Left hindlimb (tissue), 1 donor: ENCODE measurements at regions not wholly inside any gene's neighbourhood (a gene's known extent, or its start where the extent isn't known, plus 50 kb on each side); places are given as distances from the start of the nearest gene placed in this dataset.
"Not testable (repeated sequence)": the region's sequence is repeated elsewhere in the genome, so short reads cannot be mapped to it uniquely, and the experiment has no call there.

Experiments used
- DNase-seq: peaks from one replicate; pipeline ENCODE4 v3.0.0-alpha.2; 2018

DNA sequence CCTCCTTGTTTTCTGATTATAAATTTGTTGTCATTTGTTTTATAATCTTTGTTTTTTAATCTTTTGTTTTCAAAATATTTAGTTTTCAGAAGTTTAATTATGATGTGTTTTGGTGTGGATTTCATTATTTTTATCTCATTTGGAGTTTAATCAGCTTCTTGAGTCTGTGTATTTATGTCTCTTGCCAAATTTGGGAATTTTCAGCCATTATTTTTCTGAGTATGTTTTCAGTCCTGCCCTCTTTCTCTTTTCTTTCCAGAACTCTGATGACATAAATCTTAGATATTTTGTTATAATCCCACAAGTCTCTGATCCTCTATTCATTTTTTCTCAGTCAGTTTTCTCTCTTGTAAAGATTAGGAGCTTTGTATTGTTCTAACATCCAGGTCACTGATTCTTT is 89.8 kb downstream of the RHOU start:
- no peak for DNase-seq

DNA sequence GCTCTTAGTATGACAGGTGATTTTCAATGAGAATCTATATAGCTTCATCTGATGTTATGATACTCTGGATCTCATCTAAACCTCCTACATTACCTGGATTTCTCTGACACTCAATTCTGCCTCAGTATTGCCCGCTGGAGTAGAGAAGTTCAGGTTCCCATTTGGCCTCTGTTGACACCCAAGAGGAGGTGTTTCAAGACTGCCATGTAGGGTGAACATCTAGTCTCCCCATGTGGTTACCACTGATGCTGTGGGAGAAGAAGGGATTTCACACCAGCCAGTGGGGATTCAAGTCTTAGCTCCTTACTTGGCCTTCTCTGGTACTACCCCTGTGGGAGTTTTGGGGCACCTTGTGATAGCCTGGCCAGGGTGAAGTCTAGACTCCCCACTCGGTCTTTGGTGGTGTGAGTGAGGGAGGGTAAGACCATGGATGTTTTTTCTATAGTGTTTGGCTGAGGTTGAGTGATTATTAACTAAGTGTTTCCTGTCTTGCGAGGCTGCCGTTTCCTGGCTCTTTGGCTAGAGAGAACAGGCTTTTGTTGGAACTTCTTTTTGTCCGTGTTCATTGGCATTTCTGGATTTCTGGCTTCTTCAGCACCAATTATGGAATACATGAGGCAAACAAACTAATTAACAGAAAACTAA is 90.7 kb downstream of the RHOU start:
- DNase-seq = no peak

- DNase-seq = no peak
These were observed 91.7 kb downstream of the RHOU start for GRCh38 chr1:228827019-228827418.

DNA sequence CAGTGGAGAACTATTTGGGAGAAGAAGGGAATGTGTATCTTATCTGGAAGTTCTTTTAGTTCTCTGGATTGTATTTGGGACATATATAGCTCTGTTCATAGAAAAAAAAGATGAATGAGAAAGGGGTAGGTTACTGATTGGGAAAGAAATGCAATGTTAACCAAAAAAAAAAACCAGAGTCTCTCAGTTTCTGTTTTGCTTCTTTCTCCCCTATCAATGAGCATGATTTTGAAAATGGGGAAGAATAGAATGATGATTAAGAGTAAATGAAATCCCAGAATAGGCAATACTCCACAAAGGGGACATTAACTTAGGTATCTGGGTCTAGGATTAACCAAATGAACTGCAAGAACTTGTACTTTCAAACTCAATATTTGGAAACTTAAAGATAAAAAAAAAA is 92.9 kb downstream of the RHOU start:
- DNase-seq = no peak

DNA sequence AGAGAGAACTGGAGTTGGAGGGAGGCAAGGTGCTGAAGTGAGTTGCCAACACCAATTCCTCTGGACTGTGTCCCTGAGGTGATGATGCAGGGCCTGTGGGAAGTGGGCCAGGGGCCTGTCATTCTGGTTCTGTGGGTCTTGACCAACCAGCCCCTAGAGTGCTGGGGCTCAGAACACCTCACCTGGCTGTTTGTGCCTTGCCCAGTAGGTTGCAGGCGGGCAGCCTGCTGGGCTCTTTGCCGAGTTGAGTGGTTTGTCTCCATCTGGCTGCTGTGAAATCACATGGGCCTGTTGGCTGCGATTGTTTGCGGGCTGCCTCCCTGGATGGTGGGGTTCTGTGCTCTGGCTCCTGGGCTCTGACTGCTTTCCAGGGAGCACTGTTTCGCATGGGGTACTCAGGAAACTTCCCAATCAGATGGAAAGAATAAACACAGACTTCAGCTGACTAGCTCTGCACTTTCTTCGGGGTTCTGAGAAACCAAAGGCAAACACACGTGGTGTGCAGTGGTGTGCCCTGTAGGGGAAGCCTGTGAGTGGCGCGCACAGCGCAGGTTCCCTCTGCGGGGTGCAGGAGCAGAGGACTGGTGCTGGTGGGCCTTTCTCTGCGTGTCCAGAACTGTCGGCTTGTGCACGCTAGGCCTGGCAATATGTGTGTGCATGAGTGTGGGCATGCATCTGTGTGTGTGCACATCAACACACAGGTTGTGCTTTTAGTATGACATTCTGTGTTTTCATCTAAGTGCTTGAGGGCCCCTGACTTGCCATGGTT is 95.1 kb downstream of the RHOU start:
- DNase-seq = no peak

DNA sequence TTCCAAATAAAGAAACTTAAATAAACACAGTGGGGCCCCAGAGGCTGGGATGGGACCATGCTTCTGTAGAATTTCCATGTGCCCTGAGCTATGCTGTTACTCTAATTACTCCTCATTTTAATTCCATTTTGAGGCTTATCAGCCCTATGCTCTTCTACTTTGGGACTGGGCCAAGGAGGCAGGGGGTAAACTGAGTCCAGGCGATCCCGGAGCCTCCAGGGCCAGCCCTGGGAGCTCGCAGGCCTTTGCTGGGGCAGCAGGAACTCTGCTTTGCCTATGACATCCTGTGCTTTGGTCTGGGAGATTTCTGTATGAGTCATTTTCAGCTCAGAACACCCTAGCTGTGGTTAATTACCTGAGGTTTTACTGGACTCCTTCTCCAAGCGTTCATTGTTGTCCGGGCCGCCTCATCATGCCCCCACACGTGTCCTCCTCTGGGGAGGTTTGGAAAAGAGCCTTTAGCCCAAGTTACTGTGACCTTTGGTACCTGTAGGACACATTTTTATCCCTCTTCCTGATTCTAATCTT is 95.7 kb downstream of the RHOU start:
- DNase-seq = no peak

DNA sequence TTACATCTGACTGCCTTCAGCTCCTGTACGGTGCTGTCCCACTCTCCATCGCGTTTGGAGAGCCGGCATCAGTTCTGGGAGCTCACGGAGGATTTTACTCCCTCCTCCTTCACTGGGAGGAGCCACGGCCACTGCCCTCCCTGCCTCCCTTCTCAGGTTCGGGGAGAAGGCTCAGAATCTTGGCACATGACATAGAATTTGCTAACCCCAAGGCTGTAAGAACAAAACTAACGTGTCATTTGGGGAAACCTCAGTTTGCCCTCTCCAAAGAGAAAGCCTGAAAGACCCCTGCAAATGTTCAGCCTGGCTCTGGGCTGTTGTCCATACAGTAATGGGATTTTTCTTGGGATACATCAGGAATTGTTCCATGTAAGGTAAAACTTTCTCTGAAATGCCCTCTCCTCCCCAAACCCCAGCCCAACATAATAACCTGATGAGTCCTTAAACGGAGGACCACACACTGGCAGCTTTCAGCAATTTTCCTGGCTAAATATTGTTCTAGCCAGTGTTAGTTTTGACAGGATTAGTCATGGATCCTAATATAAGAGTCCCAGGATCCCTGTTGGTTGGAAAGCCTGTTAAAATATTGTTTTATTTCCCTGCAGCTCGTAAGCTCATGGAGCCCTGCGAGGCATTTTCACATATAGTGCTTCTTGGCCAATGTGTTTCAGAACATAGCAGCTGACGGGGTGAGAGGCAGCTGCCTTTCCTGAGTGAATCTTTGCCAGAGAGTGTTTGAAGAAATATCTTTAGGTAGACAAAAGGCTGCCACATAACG is 98.8 kb downstream of the RHOU start:
- DNase-seq = no peak

- DNase-seq = no peak
These were observed 100.2 kb downstream of the RHOU start for GRCh38 chr1:228835456-228835855.

DNA sequence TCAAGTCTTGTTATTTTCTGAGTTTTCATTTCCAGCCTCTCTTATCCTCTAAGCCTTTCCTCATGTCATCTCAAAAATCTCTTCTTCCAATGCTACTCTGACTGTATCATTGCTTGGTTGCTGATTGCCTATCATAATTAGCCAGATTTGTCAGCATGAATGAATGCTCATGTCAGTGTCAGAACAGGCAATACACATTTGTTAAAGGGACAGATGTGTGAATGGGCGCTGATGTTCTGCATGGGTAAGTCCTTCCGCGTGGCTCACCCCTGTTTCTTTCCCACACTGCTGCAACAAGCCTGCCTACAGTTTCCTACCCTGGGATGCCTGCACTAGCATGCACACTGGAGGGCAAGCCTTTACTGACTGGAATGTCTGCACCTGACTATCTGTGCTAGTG is 100.6 kb downstream of the RHOU start:
- DNase-seq = no peak

GRCh38 chr1:228836427-228836826 is 101.1 kb downstream of the RHOU start:
- DNase-seq = no peak

DNA sequence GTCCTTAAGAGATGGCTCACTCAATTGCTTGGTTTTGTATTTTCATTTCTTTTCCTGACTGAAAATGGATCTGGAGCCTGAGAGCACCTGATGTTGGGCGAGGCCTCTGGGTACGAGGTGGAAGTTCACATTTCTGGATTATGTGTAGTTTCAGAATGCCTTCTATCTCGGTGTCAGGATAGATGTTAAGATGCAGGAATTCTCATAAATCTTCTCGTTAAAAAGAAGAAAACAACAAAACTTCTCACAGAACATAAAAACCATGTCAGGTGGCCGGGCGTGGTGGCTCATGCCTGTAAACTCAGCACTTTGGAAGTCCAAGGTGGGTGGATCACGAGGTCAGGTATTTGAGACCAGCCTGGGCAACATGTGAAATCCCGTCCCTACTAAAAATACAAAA is 101.8 kb downstream of the RHOU start:
- DNase-seq = no peak

DNA sequence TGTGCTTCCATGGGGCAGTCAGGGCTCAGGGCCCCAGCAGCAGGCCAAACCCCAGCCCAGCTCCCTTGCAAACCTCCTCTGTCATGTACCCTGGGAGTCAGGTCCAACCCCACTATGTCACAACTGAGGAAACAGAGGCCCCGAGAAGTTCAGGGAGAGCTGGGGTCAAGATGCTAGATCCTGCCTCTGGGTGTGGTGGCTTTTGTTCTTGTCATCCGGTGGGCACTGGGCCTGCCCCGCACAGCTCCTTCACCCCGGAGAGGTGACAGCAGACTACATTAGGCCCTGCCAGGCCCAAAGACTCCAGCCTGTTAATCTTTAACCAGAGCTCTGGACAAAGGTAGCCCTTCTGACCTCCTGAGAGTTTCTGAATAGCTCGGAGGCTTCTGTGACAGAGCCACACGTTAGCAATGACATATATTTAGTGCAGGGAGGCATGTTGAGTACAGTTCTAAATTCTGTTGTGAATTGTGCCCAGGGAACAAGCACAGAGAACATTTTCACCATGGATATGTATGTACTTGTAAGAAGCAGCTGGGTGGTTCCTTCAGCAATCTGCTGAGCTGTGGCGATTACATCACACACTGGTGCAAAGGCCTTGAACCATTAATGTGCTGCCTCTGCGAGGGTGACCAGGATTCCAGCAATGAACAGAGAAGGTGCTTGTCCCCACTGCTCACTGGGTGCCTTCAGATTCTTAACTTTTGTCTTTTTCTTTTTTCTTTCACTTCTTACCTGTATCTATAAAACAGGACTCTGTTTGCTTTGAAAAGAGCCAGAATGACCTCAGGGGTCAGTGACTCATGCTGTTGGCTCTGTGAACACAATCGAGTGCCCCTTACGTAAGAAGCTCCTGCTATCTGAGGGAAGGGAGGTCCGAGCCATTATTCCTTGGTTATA is 102.8 kb downstream of the RHOU start:
- DNase-seq = no peak

DNA sequence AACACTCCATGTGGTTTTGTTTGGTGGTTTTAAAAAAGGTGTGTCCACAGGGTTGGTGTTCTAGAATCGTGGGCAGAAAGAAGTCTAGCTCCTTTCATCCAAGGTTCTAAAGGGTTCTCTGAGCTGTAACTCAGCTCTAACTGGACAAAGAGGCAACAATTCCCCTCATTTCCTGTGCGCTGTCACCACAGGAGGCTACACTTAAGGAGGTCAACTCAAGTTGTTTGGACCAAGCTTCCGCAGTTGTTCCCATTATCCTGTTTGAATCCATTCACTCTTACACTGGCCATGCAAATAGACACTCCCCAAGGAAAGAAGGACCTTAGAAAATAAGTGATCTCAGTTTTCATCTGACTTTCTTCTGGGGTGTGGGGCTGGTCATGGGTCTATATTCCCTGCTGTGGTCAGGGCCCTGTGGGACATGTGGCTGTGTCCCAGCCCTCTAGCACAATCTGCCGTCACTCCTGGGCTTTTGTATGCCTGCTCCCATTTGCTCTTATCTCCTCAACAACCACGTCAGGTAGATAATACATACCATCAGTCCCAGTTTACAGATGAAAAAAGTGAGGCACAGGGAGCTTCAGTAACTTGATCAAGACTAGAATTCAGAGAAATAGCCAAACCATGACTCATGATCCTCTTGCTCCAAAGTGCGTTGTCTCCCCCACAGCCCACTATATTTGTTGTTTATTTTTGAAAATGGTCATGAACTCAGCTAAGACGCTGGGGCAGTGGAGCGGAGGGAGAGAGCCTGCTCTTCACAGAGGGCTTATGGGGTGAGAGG is 103.6 kb downstream of the RHOU start:
- DNase-seq = no peak

DNA sequence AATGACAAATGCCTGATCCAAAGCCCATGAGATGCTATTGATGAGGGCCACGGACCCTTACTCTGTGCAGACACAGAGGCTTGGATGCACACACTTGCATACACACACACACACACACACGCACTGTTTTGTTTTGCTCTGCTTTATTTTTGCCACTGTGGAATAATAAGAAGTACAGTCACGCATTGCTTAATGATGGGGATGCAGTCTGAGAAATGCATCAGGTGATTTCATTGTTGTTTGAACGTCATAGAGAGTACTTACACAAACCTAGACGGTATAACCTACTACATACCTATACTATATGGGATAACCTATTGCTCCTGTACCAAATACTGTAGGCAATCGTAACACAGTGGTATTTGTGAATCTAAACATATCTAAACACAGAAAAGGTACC is 104.4 kb downstream of the RHOU start:
- no peak for DNase-seq

- DNase-seq = no peak
These were observed 106.4 kb downstream of the RHOU start for GRCh38 chr1:228841632-228842031.

DNA sequence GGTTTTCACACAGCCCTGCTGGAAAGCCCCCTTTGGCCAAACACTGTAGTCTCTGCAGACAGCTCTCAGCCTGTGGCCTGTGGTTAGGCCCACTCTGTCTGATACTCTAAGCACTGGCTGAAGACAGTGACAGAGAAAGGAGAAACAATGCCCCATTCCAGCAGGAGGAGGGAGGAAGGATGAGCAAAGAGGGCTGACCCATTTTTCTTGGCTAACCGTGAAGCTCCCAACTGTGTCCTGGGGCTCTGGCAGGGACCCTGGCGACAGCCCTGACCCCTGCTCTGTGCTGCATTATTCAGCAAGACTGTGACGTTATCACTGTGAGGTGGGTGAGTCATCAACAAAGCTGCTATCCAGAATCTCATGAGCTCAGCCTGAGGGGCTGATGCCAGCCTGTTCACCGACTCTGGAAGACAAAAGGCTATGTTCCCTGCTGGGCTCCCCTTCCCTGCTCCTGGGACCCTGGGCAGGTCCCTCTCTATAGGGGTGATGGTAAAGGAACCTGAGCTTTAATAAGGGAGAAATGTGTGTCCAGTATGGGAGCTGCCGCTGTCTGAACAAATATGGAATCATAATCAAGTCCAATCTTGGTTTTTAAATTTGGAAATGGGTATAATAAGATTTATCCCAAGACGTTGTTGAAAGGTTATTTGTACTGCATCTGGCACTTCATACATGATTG is 107.0 kb downstream of the RHOU start:
- no peak for DNase-seq

- DNase-seq = no peak
These were observed 109.8 kb downstream of the RHOU start for GRCh38 chr1:228845101-228845500.

DNA sequence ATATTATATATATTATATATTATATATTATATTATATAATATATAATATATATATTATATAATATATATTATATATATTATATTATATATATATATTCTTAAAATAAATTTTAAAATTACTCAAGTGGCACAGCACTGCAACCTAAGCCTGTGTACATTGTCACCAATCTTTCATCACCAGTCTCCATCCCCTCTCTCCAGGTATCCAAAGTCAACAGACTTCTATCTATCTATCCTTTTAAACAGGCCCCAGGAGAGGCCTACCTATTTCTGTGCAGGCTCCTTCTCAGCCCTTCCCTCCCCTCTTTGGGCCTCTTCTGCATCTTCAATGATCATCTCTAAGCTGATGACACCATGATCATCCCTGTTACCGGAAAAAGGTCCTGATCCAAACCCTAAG is 111.7 kb downstream of the RHOU start:
- DNase-seq = no peak

GRCh38 chr1:228847451-228847850 is 112.2 kb downstream of the RHOU start:
- DNase-seq = not testable (repeated sequence)

GRCh38 chr1:228848406-228848805 is 113.1 kb downstream of the RHOU start:
- DNase-seq = no peak

DNA sequence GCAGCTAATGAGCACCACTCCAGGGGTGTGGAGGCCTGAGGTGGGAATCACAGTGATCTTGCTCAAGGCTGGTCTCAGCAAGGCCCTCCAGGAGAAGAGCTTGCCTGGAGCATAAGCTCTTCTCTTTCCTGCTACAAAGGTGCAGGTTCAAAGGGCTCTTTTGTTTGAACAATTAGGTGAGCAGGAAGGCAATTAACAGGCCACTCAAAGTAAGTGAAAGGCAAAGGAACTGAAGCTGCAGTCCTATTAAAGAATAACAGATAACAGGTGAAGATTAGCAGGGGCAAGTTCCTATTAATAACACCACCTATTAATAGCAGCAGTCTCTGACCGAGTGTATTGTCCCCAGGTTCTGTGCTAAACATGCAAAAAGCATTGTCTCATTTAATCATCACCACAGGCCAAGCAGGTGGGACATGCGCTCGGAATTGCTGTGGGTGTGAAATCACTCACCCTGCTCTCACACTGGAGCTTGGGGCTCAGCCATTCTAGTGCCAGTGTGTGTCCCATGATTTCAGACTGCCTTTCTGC is 113.8 kb downstream of the RHOU start:
- no peak for DNase-seq
